ENCODE measurements at regions not wholly inside any gene's neighbourhood (a gene's known extent, or its start where the extent isn't known, plus 50 kb on each side); places are given as distances from the start of the nearest gene placed in this dataset.

DNA sequence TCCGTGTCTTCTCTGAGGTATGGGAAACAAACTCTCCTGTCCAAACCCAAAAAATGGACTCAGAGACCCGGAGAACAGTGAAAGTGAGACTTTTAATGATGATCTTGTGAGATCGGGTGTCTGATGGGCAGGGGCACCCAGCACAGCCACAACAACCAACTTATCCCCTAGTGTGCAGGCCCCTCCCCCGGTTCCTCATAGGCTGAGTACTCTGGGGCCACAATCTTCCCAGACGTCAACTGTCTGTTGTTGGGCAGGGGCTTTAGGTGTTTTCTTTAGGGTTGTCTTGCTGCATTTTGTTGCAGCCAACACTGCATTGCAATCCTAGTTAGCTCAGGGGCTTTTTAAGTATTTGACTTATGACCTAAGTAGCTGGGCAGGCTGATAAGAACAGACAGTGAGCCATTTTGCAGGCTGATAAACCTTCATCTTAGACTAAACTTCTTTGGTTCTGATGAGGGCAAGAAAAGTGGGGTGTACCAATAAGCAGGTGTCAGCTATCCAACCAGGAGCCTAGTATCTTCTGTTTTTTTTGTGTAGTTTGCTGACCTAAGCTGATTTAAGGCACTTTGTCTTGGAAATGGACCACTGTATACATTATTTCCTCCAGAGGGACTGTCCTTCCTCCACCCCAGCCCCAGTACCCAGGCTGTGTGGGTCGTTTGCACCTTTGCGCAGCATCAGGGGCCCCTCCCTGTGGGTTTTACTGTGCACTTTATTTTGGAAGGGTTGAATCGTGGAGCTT is 1323.6 kb downstream of the TBC1D22A start:
- POLR2A ChIA-PET, result no interaction called here
- Histone ChIP-seq H3K4me3 (ENCODE audit: low read depth, low read length) (no peak overlapping the region), H3K4me1 (ENCODE audit: control insufficient read depth, insufficient read depth, low read length) (peaks cover 12% of the 10 kb centered on the region), H3K9me3 (ENCODE audit: control insufficient read depth, insufficient read depth, low read depth, low read length) (no peaks in the 10 kb centered on the region), H3K36me3 (ENCODE audit: control insufficient read depth in 2 of 2, insufficient read depth in 1 of 2, low read length in 2 of 2) (no peaks in the 10 kb centered on the region), H3K27ac (ENCODE audit: extremely low read depth, low read depth, low read length) (no peak overlapping the region)
- TF ChIP-seq TRIM28 (IDR thresholded peaks at IDR 0.05; ENCODE audit: borderline replicate concordance, low read length) (no peak), ZBTB48 (tag by site-specific recombination; IDR thresholded peaks at IDR 0.05) (no peak), ZFP41 (tag by site-specific recombination; IDR thresholded peaks at IDR 0.05; ENCODE audit: borderline replicate concordance) (no peak), BCL11B (tag by site-specific recombination; IDR thresholded peaks at IDR 0.05; ENCODE audit: low read depth) (no peak), KLF7 (tag by site-specific recombination; IDR thresholded peaks at IDR 0.05; ENCODE audit: borderline replicate concordance) (no peak)
- TF ChIP-seq, protein P1, sequence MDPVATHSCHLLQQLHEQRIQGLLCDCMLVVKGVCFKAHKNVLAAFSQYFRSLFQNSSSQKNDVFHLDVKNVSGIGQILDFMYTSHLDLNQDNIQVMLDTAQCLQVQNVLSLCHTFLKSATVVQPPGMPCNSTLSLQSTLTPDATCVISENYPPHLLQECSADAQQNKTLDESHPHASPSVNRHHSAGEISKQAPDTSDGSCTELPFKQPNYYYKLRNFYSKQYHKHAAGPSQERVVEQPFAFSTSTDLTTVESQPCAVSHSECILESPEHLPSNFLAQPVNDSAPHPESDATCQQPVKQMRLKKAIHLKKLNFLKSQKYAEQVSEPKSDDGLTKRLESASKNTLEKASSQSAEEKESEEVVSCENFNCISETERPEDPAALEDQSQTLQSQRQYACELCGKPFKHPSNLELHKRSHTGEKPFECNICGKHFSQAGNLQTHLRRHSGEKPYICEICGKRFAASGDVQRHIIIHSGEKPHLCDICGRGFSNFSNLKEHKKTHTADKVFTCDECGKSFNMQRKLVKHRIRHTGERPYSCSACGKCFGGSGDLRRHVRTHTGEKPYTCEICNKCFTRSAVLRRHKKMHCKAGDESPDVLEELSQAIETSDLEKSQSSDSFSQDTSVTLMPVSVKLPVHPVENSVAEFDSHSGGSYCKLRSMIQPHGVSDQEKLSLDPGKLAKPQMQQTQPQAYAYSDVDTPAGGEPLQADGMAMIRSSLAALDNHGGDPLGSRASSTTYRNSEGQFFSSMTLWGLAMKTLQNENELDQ (tag by site-specific recombination; IDR thresholded peaks at IDR 0.05; ENCODE audit: low read depth), result no peak
- TF ChIP-seq, protein P2, sequence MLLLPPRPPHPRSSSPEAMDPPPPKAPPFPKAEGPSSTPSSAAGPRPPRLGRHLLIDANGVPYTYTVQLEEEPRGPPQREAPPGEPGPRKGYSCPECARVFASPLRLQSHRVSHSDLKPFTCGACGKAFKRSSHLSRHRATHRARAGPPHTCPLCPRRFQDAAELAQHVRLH (tag by site-specific recombination; IDR thresholded peaks at IDR 0.05), result no peak
- CTCF ChIA-PET, result interaction anchor here (0.6 kb wide), 2 partner anchors 350 to 379 kb away, joined by 3 to 5 read pairs; no protein-coding TSS in a partner anchor

DNA sequence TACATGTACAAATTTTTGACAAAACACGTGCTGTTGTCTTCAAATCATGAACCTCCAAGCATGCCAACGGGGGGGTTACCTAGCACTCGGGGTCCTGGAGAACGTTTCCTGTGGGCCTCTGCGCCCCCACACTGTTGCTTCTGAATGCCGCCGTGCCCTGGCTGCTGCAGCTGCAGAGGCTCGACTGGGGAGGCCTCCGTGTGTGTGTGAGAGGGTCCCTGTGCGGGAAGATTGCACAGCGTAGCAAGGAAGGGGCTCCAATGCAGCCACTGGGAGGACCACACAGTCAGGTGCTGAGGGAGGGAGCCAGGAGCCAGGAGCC is 1322.2 kb downstream of the TBC1D22A start:
- Histone ChIP-seq H3K36me3 (ENCODE audit: control insufficient read depth in 2 of 2, insufficient read depth in 1 of 2, low read length in 2 of 2) (no peaks in the 10 kb centered on the region), H3K9me3 (ENCODE audit: control insufficient read depth, insufficient read depth, low read depth, low read length) (no peaks in the 10 kb centered on the region), H3K4me1 (ENCODE audit: control insufficient read depth, insufficient read depth, low read length) (peaks cover 2% of the 10 kb centered on the region), H3K27ac (ENCODE audit: extremely low read depth, low read depth, low read length) (no peak overlapping the region), H3K4me3 (ENCODE audit: low read depth, low read length) (no peak overlapping the region)
- TF ChIP-seq ZNF747 (tag by site-specific recombination; IDR thresholded peaks at IDR 0.05) (no peak), MEIS1 (CRISPR knock-in tag; IDR thresholded peaks at IDR 0.05; ENCODE audit: borderline replicate concordance) (no peak)
- ChIA-PET CTCF (no interaction called here), POLR2A (no interaction called here)

DNA sequence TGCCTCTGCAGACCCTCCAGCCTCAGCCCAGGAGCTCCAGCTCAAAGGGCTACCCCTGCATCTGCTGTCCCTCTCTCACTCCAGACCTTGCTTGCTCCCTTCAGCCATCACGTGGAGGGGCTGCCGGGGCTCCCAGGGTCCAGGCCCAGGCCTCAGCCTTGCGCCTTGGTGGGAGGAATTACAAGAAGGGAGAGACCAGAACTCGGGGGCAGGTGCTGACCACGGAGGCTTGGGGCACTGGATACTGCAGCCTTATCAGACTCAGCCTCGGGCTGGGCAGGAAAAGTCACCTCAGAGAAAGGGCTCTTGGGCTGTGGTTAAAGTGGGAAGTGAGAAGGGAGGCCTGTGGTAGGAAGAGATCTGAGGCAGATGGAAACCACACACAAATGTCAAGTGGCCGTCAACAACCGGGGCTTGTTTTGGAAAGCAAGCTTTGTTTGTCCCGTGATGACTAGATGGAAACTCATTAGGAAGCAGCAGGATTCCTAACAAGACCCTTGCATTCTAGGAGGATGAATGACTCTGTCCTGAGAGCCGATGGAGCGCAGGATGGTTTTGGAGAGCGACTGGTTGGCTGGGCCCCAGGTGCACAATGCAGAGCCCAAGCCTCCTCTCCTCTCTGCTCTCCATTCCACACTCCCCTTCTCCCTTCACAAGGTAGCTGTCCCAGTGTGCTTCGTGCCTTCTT is 1321.7 kb downstream of the TBC1D22A start:
- Histone ChIP-seq H3K4me3 (ENCODE audit: low read depth, low read length) (no peak overlapping the region), H3K4me1 (ENCODE audit: control insufficient read depth, insufficient read depth, low read length) (no peaks in the 10 kb centered on the region), H3K36me3 (ENCODE audit: control insufficient read depth in 2 of 2, insufficient read depth in 1 of 2, low read length in 2 of 2) (no peaks in the 10 kb centered on the region), H3K27ac (ENCODE audit: extremely low read depth, low read depth, low read length) (no peak overlapping the region), H3K9me3 (ENCODE audit: control insufficient read depth, insufficient read depth, low read depth, low read length) (no peaks in the 10 kb centered on the region)
- TF ChIP-seq ZNF292 (tag by site-specific recombination; IDR thresholded peaks at IDR 0.05; ENCODE audit: borderline replicate concordance, low read depth), result no peak
- TF ChIP-seq ZNF629 (tag by site-specific recombination; IDR thresholded peaks at IDR 0.05), result no peak
- TF ChIP-seq OVOL3 (tag by site-specific recombination; IDR thresholded peaks at IDR 0.05), result no peak
- no peak for TF ChIP-seq KLF16 (tag by site-specific recombination; IDR thresholded peaks at IDR 0.05)
- TF ChIP-seq ZNF211 (tag by site-specific recombination; IDR thresholded peaks at IDR 0.05; ENCODE audit: low read depth), result no peak
- TF ChIP-seq, protein P3, sequence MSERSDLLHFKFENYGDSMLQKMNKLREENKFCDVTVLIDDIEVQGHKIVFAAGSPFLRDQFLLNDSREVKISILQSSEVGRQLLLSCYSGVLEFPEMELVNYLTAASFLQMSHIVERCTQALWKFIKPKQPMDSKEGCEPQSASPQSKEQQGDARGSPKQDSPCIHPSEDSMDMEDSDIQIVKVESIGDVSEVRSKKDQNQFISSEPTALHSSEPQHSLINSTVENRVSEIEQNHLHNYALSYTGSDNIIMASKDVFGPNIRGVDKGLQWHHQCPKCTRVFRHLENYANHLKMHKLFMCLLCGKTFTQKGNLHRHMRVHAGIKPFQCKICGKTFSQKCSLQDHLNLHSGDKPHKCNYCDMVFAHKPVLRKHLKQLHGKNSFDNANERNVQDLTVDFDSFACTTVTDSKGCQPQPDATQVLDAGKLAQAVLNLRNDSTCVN (tag by site-specific recombination; optimal IDR thresholded peaks at IDR 0.05), result no peak
- no peak for TF ChIP-seq ZNF174 (tag by site-specific recombination; IDR thresholded peaks at IDR 0.05)
- no peak for TF ChIP-seq EGR2 (tag by site-specific recombination; IDR thresholded peaks at IDR 0.05; ENCODE audit: low read depth)
- TF ChIP-seq ZNF433 (tag by site-specific recombination; IDR thresholded peaks at IDR 0.05; ENCODE audit: low read depth), result no peak
- no peak for TF ChIP-seq YY1 (tag by site-specific recombination; IDR thresholded peaks at IDR 0.05)
- no peak for TF ChIP-seq ZNF132 (tag by site-specific recombination; IDR thresholded peaks at IDR 0.05; ENCODE audit: borderline replicate concordance)
- TF ChIP-seq, protein P4, sequence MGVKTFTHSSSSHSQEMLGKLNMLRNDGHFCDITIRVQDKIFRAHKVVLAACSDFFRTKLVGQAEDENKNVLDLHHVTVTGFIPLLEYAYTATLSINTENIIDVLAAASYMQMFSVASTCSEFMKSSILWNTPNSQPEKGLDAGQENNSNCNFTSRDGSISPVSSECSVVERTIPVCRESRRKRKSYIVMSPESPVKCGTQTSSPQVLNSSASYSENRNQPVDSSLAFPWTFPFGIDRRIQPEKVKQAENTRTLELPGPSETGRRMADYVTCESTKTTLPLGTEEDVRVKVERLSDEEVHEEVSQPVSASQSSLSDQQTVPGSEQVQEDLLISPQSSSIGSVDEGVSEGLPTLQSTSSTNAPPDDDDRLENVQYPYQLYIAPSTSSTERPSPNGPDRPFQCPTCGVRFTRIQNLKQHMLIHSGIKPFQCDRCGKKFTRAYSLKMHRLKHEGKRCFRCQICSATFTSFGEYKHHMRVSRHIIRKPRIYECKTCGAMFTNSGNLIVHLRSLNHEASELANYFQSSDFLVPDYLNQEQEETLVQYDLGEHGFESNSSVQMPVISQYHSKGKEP (tag by site-specific recombination; IDR thresholded peaks at IDR 0.05), result no peak
- TF ChIP-seq, protein P5, sequence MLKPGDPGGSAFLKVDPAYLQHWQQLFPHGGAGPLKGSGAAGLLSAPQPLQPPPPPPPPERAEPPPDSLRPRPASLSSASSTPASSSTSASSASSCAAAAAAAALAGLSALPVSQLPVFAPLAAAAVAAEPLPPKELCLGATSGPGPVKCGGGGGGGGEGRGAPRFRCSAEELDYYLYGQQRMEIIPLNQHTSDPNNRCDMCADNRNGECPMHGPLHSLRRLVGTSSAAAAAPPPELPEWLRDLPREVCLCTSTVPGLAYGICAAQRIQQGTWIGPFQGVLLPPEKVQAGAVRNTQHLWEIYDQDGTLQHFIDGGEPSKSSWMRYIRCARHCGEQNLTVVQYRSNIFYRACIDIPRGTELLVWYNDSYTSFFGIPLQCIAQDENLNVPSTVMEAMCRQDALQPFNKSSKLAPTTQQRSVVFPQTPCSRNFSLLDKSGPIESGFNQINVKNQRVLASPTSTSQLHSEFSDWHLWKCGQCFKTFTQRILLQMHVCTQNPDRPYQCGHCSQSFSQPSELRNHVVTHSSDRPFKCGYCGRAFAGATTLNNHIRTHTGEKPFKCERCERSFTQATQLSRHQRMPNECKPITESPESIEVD (tag by site-specific recombination; IDR thresholded peaks at IDR 0.05), result no peak
- no peak for TF ChIP-seq ZBTB17 (tag by site-specific recombination; IDR thresholded peaks at IDR 0.05)
- no peak for TF ChIP-seq ZNF214 (tag by site-specific recombination; IDR thresholded peaks at IDR 0.05; ENCODE audit: borderline replicate concordance)
- no peak for TF ChIP-seq BCL11B (tag by site-specific recombination; IDR thresholded peaks at IDR 0.05; ENCODE audit: low read depth)
- ChIA-PET POLR2A (no interaction called here), CTCF (no interaction called here)
